Astrocyte of the spinal cord (primary cell): ENCODE measurements at regions not wholly inside any gene's neighbourhood (a gene's known extent, or its start where the extent isn't known, plus 50 kb on each side); places are given as distances from the start of the nearest gene placed in this dataset.
"Not testable (repeated sequence)": the region's sequence is repeated elsewhere in the genome, so short reads cannot be mapped to it uniquely, and the experiment has no call there.

Experiments
- DNase-seq: peaks from one replicate; pipeline ENCODE4 v3.0.0; 2011; ENCODE audit warnings: low read depth, low spot score
- H3K4me3 ChIP-seq: 2 replicates; pipeline ENCODE4 v1.5.1; 2011; ENCODE audit warnings: low read depth, mild to moderate bottlenecking, low read length, moderate library complexity
- in situ Hi-C: cut with HindIII; loops from 2 replicates; pipeline ENCODE4 v1.10.0; 2017; ENCODE audit warnings: low sequenced_read_pairs
- TF ChIP-seq, protein P1 (sequence below): IDR thresholded peaks from 2 replicates; pipeline ENCODE4 v1.5.1; 2012; ENCODE audit warnings: low read depth, mild to moderate bottlenecking, low read length, inconsistent platforms

DNA sequence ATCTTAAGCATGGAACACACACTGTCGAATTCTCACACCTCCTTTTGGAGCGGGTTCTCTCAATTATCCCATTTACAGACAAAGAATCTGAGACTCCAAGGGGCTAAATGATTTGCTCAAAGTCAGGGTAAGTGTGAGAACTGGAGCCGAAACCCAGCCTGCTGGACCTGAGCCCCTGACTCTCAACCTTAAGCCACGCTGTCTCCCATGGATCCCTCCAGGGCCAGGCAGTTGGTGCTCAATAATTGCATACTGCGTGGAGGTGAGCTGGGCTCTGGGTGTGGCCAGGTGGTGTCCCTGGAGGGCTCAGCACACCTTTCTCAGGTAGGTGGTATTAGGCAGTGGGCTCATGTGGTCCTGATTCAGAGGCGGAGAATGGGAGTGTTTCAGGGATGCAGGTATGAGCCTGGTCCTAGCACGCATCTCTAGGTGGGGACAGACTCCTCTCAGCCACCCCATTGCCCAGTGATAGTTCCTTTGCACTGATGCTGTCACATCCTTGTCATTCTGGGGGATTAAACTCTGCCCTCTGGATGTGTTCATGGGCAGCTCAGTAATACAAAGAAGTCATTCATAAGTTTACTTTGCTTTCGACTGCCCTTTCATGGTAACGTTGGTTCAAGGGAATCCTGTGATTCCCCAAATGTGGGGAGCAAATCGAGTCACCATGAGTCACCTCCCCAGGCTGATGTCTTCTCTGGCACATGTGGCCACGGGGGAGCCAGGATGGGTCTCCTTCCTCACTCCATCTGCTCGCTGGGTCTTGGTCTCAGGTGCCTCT lies 399.5 kb upstream of the TNRC6C start:
- TF ChIP-seq, protein P1, sequence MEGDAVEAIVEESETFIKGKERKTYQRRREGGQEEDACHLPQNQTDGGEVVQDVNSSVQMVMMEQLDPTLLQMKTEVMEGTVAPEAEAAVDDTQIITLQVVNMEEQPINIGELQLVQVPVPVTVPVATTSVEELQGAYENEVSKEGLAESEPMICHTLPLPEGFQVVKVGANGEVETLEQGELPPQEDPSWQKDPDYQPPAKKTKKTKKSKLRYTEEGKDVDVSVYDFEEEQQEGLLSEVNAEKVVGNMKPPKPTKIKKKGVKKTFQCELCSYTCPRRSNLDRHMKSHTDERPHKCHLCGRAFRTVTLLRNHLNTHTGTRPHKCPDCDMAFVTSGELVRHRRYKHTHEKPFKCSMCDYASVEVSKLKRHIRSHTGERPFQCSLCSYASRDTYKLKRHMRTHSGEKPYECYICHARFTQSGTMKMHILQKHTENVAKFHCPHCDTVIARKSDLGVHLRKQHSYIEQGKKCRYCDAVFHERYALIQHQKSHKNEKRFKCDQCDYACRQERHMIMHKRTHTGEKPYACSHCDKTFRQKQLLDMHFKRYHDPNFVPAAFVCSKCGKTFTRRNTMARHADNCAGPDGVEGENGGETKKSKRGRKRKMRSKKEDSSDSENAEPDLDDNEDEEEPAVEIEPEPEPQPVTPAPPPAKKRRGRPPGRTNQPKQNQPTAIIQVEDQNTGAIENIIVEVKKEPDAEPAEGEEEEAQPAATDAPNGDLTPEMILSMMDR = no peak
- H3K4me3 ChIP-seq = no peak overlapping the region
- in situ Hi-C loops = no loop called here
- DNase-seq = no peak

DNA sequence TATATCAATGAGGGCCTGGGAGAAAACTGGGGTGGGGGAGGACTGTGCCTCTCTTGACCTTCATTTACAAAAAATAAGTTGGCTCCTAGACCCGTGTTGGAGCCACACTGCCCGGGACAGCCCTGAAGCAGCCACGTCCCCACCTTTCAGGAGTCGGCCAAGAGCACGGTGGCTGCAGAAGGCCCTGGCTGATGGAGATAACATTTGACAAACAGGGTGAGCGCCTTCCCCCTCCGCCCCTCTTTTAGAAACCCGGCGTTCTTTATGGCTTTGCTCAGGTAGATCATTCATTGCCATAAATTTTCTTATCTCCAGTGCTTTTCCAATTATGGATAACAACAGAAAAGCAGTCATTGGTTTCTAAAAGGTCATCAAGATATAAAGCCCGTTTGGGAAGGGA lies 398.1 kb upstream of the TNRC6C start:
- TF ChIP-seq, protein P1 = no peak
- DNase-seq = no peak
- H3K4me3 ChIP-seq = no peak overlapping the region
- in situ Hi-C loops = no loop called here

DNA sequence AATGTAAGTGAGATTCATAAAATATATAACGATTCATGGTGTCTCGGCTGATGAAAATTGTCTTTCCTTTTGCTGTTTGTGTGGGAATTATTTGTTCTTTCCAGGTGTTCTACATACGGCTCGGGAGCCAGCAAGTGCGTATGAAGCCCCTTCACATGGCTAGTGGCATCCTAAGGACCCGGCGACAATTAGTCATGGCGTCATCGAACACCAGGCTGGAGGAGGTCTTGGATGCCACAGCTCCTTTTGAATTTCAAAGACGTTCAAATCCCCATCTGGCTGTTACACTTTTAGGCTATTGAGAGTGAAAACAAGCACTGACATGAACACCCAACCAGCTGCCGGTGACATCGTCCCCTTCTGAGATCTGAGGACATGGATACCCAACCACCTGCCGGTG lies 397.7 kb upstream of the TNRC6C start:
- DNase-seq = no peak

DNA sequence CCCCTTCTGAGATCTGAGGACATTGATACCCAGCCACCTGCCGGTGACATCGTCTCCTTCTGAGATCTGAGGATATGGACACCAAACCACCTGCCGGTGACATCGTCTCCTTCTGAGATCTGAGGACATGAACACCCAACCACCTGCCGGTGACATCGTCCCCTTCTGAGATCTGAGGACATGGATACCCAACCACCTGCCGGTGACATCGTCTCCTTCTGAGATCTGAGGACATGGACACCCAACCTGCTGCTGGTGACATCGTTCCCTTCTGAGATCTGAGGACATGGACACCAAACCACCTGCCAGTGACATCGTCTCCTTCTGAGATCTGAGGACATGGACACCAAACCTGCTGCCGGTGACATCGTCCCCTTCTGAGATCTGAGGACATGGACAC lies 396.1 kb upstream of the TNRC6C start:
- DNase-seq, in situ Hi-C loops, H3K4me3 ChIP-seq: not testable (repeated sequence)

More for the DNA sequence above, 397.7 kb upstream of the TNRC6C start:
- no peak overlapping the region for H3K4me3 ChIP-seq
- TF ChIP-seq, protein P1 = no peak
- in situ Hi-C loops = no loop called here

DNA sequence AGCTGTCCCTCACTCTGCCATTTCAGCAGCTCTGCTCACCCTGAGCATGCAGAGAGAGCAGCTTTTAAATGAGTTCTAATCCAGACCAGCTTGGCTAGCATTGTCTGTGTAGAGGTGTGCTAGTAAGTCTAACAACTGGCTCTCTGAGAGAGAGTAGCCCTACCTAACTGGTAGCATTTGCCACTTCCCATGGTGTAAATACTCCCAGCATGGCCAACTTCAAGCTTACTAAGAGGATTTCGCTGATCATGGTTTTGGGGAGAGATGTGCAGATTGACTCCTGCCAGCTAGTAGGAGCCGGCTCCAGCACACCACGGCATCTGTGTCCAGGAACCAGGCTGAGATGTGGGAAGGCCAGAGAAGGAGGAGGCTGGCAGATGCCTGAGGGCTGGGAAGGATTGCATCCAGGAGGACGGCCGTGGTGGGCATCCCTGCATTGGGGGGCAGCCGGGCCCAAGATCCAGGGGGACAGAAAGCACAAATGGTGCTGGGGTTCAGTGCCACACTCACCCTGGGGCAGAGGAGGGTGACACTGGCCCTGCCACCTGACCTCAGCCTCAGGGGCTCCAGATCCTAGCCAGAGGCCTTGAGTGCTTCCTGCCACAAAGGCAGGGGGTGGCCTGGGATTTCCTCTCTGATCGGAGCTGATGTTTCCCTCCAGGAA lies 394.9 kb upstream of the TNRC6C start:
- no peak overlapping the region for H3K4me3 ChIP-seq
- TF ChIP-seq, protein P1 = no peak
- DNase-seq = no peak
- in situ Hi-C loops = no loop called here

DNA sequence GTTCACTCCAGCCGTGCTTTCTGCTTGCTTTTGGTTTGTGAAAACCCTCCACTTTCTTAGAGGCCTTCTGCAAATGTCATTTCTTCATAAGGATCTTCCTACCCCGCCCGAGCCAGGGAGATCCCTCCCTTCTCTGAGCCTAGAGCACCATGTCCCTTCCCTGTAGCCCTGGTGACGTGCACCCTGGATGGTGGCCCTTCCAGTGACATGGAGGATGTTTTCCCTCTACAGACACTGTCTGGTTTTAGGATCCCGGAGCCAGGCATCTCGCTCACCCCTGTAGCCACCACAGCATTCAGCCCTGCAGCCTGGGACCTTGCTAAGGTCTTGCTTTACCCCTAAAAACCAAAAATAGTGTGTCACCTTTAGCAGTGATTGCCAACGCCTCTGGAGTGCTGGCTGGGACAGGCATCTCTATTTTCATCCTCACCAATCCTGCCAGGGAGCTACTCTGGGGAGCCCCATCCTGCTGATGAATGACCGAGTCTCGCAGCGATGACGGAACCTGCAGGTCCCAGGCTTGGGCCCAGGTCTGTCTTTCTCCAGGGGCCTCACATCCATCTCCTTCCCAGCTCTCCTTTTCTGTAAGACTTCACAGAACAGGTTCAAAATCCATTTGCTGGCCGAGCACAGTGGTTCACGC lies 394.1 kb upstream of the TNRC6C start:
- TF ChIP-seq, protein P1 = no peak
- in situ Hi-C loops = no loop called here
- no peak for DNase-seq
- no peak overlapping the region for H3K4me3 ChIP-seq

DNA sequence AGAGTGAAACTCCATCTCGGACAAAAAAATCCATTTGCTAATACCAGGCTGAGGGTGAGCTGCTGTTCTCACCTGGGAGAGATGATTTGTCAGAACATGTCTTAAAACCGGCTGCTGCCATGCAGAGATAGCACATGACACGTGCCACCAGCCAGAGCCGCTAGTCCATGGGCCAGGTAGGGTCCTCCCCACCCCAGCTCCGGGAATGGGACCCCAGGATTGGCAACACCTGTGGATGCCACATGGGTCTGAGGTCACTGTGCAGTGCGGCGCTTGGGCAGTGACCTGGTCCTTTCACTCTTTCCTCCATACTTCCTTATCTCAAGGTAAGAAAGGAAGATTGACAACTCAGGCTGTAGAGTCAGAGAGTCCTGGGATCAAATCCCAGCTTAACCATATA lies 393.3 kb upstream of the TNRC6C start:
- TF ChIP-seq, protein P1 = no peak
- no peak overlapping the region for H3K4me3 ChIP-seq
- in situ Hi-C loops = no loop called here
- DNase-seq = no peak
